ENCODE measurements at regions not wholly inside any gene's neighbourhood (a gene's known extent, or its start where the extent isn't known, plus 50 kb on each side); places are given as distances from the start of the nearest gene placed in this dataset.

DNA sequence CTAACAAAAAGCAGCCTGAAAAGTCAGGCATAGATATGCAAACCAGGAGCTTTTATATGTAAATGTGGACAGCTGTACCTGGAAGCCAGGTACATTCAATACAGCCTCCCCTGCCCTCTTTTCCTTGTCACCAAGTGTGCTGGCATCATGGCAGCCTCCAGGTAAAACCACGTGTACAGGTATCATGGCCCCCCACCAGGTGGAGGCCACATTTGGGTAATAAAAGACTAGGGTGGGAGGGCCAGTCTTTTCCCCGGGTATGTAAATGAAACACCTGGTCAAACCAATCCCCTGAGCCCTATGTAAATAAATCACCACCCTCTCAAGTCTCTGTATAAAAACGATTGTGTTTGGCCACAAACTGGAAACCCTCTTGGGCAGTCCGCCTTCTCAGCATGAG, 226.4 kb upstream of the GOT2 start:
- no peak overlapping the region for H3K4me3 ChIP-seq
- no peak overlapping the region for H2AFZ ChIP-seq
- H3K4me2 ChIP-seq: no peak overlapping the region
- CTCF ChIA-PET: no interaction called here
- DNase-seq: no peak
- intact Hi-C loops (cut with micrococcal nuclease; ENCODE audit: unreplicated experiment): no loop called here
- no peaks in the 10 kb centered on the region for H3K9me2 ChIP-seq (ENCODE audit: insufficient read depth)
- BruUV-seq (replicated peaks): no TSS peak
- no peaks in the 10 kb centered on the region for H3K79me2 ChIP-seq (ENCODE audit: low read depth)
- no peaks in the 10 kb centered on the region for H4K20me1 ChIP-seq (ENCODE audit: insufficient read depth)
- no peaks in the 10 kb centered on the region for H3K36me3 ChIP-seq (ENCODE audit: low read depth)
- POLR2A ChIA-PET (ENCODE audit: unreplicated experiment): no interaction called here
- H3K4me1 ChIP-seq (replicated peaks; ENCODE audit: insufficient read depth): no peaks in the 10 kb centered on the region
- no peaks in the 10 kb centered on the region for H3K27me3 ChIP-seq (ENCODE audit: insufficient read depth, low read depth)
- TF ChIP-seq EZH2 (IDR thresholded peaks at IDR 0.05; ENCODE audit: low read depth): no peak
- TF ChIP-seq, protein P1, sequence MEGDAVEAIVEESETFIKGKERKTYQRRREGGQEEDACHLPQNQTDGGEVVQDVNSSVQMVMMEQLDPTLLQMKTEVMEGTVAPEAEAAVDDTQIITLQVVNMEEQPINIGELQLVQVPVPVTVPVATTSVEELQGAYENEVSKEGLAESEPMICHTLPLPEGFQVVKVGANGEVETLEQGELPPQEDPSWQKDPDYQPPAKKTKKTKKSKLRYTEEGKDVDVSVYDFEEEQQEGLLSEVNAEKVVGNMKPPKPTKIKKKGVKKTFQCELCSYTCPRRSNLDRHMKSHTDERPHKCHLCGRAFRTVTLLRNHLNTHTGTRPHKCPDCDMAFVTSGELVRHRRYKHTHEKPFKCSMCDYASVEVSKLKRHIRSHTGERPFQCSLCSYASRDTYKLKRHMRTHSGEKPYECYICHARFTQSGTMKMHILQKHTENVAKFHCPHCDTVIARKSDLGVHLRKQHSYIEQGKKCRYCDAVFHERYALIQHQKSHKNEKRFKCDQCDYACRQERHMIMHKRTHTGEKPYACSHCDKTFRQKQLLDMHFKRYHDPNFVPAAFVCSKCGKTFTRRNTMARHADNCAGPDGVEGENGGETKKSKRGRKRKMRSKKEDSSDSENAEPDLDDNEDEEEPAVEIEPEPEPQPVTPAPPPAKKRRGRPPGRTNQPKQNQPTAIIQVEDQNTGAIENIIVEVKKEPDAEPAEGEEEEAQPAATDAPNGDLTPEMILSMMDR (conservative IDR thresholded peaks at IDR 0.05): no peak
- no peak overlapping the region for H3K27ac ChIP-seq
- no peaks in the 10 kb centered on the region for H3K9me3 ChIP-seq (ENCODE audit: insufficient read depth, low read depth)
- H3F3A ChIP-seq (ENCODE audit: insufficient read depth, low read depth): no peaks in the 10 kb centered on the region

DNA sequence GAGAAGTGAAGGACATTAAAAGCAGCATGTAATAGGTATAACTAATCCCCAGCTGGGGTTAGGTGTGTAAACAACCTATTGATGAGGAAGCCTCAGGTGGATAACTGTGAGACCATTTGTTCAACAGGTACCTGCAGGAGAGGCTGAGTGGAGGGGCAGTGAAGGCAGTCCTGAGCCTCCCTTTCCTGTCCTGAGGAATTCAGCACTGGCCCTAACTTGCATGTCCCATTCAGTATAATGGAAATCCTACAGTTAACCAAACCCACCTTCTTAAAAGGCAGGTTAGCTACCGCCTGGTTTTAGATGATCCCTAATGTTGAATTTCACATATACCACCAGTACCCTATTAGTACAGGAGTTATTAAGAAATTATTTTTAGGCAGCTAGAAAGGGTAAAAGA, 225.9 kb upstream of the GOT2 start:
- no peak overlapping the region for H3K4me3 ChIP-seq
- H3K27me3 ChIP-seq (ENCODE audit: insufficient read depth, low read depth): no peaks in the 10 kb centered on the region
- H4K20me1 ChIP-seq (ENCODE audit: insufficient read depth): no peaks in the 10 kb centered on the region
- ChIA-PET CTCF (no interaction called here), POLR2A (ENCODE audit: unreplicated experiment) (no interaction called here)
- H2AFZ ChIP-seq: no peak overlapping the region
- no TSS peak for BruUV-seq (replicated peaks)
- no peaks in the 10 kb centered on the region for H3K9me3 ChIP-seq (ENCODE audit: insufficient read depth, low read depth)
- intact Hi-C loops (cut with micrococcal nuclease; ENCODE audit: unreplicated experiment): no loop called here
- no peak for TF ChIP-seq EZH2 (IDR thresholded peaks at IDR 0.05; ENCODE audit: low read depth)
- TF ChIP-seq, protein P1 (conservative IDR thresholded peaks at IDR 0.05): no peak
- H3K4me1 ChIP-seq (replicated peaks; ENCODE audit: insufficient read depth): no peaks in the 10 kb centered on the region
- H3K36me3 ChIP-seq (ENCODE audit: low read depth): no peaks in the 10 kb centered on the region
- no peaks in the 10 kb centered on the region for H3K79me2 ChIP-seq (ENCODE audit: low read depth)
- H3K4me2 ChIP-seq: no peak overlapping the region
- DNase-seq: no peak
- H3K27ac ChIP-seq: no peak overlapping the region
- no peaks in the 10 kb centered on the region for H3K9me2 ChIP-seq (ENCODE audit: insufficient read depth)
- no peaks in the 10 kb centered on the region for H3F3A ChIP-seq (ENCODE audit: insufficient read depth, low read depth)

DNA sequence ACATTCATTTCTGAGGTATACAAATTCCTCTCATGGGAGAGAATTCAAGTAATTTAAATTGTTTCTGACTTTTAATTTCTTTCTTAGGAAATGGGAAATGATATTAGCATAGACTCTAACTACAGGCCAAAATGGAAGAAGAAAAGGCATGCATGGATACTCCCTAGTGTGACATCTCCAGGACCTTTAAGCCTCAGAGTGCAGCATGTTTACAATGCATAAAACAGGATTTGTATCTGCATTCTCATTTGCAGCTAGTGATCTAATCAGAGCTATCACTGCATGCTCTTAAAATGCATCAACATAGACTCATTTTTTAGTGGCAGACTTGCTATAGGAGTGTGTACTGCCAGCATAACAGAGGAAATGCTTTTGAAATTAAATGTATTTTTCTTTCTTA, 224.6 kb upstream of the GOT2 start:
- no TSS peak for BruUV-seq (replicated peaks)
- intact Hi-C loops (cut with micrococcal nuclease; ENCODE audit: unreplicated experiment): no loop called here
- Histone ChIP-seq H4K20me1 (ENCODE audit: insufficient read depth) (no peaks in the 10 kb centered on the region), H3K36me3 (ENCODE audit: low read depth) (no peaks in the 10 kb centered on the region), H2AFZ (no peak overlapping the region), H3F3A (ENCODE audit: insufficient read depth, low read depth) (no peaks in the 10 kb centered on the region), H3K9me2 (ENCODE audit: insufficient read depth) (no peaks in the 10 kb centered on the region), H3K4me1 (replicated peaks; ENCODE audit: insufficient read depth) (no peaks in the 10 kb centered on the region), H3K4me2 (no peak overlapping the region), H3K4me3 (no peak overlapping the region), H3K79me2 (ENCODE audit: low read depth) (no peaks in the 10 kb centered on the region), H3K9me3 (ENCODE audit: insufficient read depth, low read depth) (peaks cover 3% of the 10 kb centered on the region; the same call in 1 of the 2 replicates), H3K27ac (no peak overlapping the region), H3K27me3 (ENCODE audit: insufficient read depth, low read depth) (no peaks in the 10 kb centered on the region)
- TF ChIP-seq, protein P1 (conservative IDR thresholded peaks at IDR 0.05): no peak
- TF ChIP-seq EZH2 (IDR thresholded peaks at IDR 0.05; ENCODE audit: low read depth): no peak
- ChIA-PET CTCF (no interaction called here), POLR2A (ENCODE audit: unreplicated experiment) (no interaction called here)
- no peak for DNase-seq

Data from PC-9 (cell line).